HG02610 (cell line): ENCODE measurements at regions not wholly inside any gene's neighbourhood (a gene's known extent, or its start where the extent isn't known, plus 50 kb on each side); places are given as distances from the start of the nearest gene placed in this dataset.

Experiments
- ATAC-seq: cut with Tn5 transposase; IDR thresholded peaks from one replicate; pipeline ENCODE4 v1.9.1; 2021; ENCODE audit warnings: mild to moderate bottlenecking, moderate library complexity; ENCODE audit not compliant: unreplicated experiment

DNA sequence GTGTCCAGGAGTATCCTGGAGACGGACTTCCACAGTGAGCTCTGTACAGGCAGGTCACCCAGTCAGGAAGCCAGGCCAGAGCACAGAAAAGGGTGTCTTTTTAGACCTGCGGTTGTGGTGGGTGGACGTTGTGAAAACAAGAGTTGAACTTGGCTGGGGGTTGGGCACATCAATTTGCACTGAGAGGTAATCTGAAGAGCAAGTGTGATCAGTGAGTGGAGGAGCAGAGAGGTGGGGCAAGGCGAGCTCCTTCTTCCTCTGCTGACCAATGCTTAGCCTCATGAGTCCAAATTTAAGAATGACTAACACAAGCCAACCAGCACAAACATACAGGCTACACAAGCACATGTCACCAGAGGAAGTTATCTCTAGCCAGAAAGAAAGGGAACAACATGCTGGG lies 310.8 kb downstream of the TCERG1L start:
- ATAC-seq: no peak

DNA sequence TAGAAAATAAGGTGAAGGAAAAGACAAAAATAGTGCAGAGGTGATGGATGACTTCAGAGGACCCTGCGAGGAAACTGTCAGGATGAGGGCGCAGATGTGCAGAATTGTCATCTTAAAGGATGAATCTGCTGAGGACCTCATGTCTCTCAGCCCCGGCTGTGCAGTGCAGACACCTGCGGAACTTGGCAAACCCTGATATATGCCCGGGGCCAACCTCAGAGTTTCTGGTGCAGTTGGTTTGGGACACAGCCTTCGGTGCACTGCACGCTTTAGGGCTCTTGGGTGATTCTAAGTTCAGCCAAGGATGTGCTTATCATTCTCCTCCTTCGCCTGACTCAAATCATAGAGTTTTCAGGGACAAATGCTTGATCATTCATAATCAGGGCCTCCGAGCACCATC lies 310.1 kb downstream of the TCERG1L start:
- no peak for ATAC-seq

- ATAC-seq: no peak
Measured at GRCh38 chr10:131002031-131002861, 309.3 kb downstream of the TCERG1L start.

DNA sequence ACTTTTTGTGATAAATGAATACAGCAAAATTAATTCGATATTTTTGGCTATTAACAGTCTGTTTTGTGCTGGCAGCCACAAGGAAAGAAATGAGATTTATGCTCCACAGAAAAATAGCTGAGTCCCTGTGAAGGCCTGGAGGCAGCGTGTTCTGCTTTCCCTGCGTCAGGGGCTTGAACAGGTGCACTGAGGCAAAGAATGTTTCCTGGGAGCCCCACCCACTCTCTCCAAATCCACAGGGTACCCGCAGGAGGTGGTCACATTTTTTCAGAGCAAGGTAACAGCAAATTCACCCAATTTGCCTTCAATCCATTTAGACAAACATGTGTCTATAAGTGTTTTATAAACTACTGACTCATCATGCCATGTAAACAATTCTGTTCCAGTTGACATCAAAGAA lies 308.1 kb downstream of the TCERG1L start:
- no peak for ATAC-seq

- no peak for ATAC-seq
Measured at GRCh38 chr10:131004276-131004675, 307.2 kb downstream of the TCERG1L start.

DNA sequence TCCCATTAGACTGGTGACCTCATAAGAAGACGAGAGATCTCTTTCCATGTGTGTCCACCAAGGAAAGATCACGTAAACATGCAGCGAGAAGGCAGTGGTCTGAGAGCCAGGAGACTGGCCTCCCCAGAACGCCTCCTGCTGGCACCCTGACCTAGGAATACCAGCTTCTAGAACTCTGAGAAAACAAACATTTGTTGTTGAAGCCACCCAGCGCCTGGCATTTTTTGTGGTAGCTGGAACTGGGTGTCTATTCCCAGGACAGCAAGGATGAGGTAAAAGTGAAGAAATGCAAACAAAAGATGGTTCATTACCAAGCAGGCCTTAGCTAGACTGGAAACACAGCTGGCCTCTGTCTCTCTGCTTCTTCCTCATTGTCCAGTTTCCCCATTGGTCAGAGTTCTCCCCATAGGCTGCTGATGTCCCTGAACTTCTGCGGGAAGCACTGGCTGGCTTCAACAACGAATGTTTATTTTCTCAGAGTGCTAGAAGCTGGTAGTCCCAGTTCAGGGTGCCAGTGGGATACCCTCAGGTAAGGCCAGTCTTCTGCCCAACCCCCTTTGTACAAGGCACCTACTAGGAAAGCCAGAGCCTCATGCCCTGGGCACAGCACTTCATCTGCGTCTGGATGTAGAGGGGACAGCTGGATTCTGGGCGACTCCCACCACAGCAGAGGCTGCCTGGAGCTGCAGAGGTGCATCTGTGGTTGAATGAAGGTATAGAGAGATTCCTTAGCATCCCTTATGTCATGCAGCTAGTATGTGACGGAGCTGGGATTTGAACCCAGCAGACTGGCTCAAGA lies 304.9 kb downstream of the TCERG1L start:
- no peak for ATAC-seq

GRCh38 chr10:131009791-131010190 lies 301.7 kb downstream of the TCERG1L start:
- no peak for ATAC-seq

DNA sequence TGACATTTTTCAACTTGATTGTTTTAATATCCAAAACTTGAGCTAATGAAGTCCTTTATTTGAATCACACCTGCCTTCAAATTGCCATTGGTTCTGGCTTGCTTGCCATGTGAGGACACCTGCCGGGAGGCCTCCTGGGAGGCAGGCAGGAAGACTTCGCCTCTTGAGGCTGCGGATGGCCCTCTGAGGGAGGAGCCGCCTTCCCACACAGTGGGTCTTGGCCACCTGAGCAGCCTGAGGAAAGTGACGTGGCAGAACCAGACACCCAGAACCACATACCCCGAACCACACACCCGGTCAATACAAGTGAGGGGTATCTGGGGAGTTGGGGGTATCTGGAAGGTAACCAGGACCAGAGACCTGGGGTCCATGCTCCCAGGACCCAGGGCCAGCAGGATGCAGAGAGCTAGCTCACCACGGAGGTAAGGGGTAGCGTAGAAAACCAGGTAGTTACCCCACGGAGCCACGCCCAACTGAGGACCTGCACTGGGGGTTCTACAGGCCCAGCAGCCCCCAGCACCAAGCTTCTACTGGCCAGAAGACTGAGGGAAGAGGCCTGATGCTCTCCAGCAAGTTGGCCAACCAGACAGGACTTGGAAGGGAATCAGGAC lies 300.5 kb downstream of the TCERG1L start:
- ATAC-seq: no peak

DNA sequence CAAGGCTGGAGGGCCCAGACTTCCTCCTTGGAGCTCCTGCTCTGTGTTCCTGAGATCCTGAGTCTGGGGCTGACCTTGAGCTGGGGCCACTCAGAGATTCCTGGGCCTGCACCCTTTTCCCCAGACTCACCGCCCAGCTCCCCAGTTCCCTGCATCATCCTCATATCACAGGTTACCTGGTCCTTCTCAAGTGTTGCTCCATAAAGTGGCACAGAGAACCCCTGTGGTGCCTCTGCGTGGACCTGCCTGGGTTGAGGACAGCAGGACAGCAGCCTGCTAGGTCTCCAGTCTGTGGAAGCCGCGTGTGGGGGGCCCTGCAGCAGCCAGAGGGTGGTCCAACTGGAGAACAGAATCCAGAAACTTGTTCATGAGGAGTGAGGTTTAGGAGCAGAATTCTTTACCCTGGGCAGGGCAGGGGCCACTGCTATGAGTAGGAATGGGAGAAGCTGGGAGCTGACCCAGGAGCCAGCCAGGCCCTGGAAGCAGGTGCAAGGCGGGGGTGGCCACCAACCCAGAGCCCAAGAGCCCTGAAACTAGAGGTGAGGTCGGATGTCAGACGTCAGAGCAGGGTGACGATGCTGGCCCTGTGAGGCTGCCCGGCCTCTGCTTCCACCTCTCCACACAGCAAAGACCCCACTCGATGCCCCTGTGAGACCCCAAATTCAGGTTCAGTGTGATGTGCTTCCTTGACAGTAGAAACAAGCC lies 299.4 kb downstream of the TCERG1L start:
- no peak for ATAC-seq

- ATAC-seq: no peak
Measured at GRCh38 chr10:131012641-131012985, 298.9 kb downstream of the TCERG1L start.

DNA sequence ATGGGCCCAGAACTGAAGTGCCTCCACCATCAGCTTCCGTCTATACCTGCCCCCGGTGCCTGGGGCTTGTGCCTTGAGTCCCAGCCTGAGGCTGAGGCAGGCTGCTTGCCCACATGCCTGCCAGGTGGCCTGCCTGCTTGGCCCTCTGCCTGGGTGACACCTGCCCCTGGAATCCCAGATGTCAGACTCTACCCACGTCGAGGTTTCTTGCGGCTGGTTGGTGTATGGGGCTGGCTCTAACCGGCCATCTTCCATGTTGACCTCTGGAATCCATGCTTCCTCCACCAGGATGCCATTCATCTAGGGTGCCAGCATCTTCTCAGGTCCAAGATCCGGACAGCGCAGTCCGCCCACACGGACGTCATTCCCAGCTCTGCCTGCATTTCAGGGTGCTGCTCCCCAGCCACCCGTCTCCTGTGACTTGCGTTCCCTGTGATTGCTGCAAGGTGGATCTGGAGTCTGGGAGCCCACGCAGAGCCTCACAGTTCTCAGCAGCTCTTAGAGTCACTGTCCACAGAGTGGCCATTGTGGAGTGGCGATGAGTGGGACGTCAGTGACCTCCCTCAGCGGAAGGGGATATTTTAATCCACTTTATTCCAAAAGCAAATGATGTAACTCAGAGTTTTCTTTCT lies 298.1 kb downstream of the TCERG1L start:
- no peak for ATAC-seq

DNA sequence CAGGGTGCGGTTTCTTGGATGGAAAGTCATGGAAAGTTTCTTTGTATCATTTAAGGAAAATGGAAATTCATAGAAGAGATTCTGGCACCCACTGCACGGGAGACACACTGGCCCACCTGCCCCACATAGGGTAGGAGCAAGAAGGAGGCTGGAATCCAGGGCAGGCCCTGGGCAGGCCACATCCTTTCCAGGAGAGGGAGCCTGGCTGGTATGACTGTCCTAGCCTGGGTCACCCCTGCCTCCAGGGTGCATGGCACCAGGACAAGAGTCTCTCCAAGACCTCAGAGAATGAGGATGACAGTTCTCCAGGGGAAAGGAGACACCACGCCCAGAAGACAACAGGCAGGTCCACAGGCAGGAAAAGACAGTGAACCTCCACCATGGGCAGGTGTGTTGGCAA lies 297.2 kb downstream of the TCERG1L start:
- no peak for ATAC-seq

DNA sequence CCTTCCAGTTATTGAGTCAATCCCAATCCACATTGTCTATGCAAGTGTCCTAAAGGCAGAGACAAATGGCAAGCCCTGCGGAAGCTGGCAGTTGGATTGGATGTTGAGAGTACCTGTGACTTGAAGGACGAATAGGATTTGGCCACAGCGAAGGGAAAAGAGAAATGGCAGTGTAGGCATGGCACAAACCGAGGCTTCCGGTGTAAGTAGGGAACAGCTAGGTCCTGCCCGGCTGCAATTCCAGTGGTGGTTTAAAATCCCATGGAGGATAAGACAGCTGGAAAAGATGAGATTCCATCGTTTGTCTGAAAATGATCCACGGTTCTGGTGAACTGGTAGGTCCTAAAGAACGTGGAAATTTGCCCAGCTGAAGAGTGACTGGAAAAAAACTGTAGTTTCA lies 296.2 kb downstream of the TCERG1L start:
- ATAC-seq: no peak

GRCh38 chr10:131016556-131016955 lies 295.0 kb downstream of the TCERG1L start:
- no peak for ATAC-seq

DNA sequence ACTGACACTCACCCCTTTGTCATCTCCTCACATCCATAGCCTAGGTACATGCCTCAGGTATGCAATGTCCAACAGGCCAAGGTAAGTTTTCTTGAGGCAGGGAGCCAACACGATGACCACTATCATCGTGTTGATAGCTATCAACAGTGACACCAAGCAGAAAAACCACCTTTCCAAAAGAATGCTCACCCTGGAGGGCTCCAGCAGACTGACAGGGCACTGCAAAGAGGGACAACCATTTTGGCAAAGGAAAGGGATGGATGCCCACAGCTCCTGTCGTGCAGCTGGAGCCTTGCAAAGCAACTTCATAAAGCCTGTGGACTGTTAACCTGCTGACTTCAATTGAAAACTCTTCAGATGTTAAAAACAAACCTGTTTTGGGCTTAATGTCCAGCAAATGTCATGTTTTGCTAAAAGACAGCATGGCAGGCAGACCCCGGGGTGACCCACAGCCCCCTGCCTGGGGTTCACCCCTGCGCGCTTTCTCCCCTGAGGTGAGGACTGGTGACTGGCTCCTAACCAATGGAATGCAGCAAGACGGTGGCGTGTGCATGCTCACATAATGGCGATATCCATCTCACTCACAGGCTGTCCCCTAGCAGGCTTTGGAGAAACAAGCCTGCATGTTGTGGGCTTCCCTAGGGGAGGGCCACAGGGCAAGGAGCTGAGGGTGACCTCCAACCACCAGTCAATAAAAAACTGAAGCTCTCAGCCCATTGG lies 293.8 kb downstream of the TCERG1L start:
- ATAC-seq: no peak

DNA sequence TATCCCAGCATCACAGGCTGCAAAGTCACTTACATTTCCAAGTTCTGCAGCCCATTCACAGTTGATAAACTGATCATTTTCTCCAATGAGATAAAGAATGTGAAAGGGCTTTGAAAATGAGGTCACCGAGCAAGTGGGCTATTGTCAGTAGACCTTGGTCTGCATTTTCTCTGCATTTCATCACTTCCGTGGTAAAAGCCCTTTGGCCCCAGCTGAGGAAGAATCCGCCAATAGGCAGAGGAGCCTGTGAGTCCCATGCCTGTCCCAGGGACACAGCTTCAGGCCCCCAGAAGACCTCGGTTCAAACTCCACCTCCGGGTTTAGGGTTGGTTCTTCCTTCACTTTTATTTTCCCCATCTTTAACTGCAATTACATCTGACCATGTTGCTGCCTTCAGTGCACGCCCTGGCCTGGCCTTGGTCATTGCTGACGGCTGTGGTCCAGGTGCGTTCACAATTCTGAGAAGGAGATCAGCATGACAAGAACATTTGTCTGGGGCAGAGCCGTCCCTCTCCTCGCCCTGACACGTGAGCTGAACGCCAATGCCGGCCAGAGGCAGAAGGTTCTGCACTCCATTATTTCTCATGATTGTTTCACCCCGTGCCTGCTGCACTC lies 292.5 kb downstream of the TCERG1L start:
- ATAC-seq: no peak

GRCh38 chr10:131019696-131020095 lies 291.8 kb downstream of the TCERG1L start:
- no peak for ATAC-seq

DNA sequence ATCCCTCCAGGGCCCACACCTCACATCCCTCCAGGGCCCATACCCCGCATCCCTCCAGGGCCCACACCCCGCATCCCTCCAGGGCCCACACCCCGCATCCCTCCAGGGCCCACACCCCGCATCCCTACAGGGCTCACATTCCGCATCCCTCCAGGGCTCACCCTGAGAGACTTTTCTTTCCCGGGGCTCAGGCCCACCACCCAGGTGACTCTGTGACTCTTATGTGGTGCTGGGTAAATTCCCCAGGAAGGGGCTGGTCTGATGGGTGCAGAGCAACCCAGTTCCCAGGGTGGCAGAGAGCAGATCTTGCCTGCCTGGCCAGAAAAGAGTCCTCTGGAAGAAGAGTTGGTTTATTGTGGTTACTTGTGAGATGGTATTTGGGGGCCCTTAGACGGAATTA lies 290.7 kb downstream of the TCERG1L start:
- ATAC-seq: no peak

- ATAC-seq: no peak
Measured at GRCh38 chr10:131021246-131021895, 290.1 kb downstream of the TCERG1L start.
